Progenitor cell of endocrine pancreas (in vitro differentiated cells): ENCODE measurements at regions not wholly inside any gene's neighbourhood (a gene's known extent, or its start where the extent isn't known, plus 50 kb on each side); places are given as distances from the start of the nearest gene placed in this dataset.

Source experiments
- DNase-seq: peaks from one replicate; pipeline ENCODE4 v3.0.0; 2021; ENCODE audit warnings: low spot score; ENCODE audit not compliant: unreplicated experiment
- H3K27ac Mint-ChIP-seq: 2 replicates; pipeline ENCODE4 v1.8.0; 2021; ENCODE audit warnings: mild to moderate bottlenecking, moderate library complexity, mixed read lengths
- H3K27me3 Mint-ChIP-seq: 2 replicates; pipeline ENCODE4 v1.8.0; 2021; ENCODE audit warnings: mixed read lengths
- H3K36me3 Mint-ChIP-seq: 2 replicates; pipeline ENCODE4 v1.8.0; 2022; ENCODE audit warnings: mixed read lengths; ENCODE audit not compliant: insufficient read depth
- H3K4me1 Mint-ChIP-seq: 2 replicates; pipeline ENCODE4 v1.8.0; 2021; ENCODE audit warnings: low read depth, mixed read lengths
- H3K4me3 Mint-ChIP-seq: 2 replicates; pipeline ENCODE4 v1.8.0; 2021; ENCODE audit warnings: low read depth, mild to moderate bottlenecking, moderate library complexity, mixed read lengths
- H3K9me3 Mint-ChIP-seq: 2 replicates; pipeline ENCODE4 v1.8.0; 2021; ENCODE audit warnings: low read depth, mixed read lengths
- TF ChIP-seq, protein P1 (sequence below): fragments of 200-600 bp; sonication (generic); IDR thresholded peaks from one replicate; pipeline ENCODE4 v1.5.0; 2021; ENCODE audit warnings: antibody characterized with exemption, mild to moderate bottlenecking; ENCODE audit not compliant: unreplicated experiment

DNA sequence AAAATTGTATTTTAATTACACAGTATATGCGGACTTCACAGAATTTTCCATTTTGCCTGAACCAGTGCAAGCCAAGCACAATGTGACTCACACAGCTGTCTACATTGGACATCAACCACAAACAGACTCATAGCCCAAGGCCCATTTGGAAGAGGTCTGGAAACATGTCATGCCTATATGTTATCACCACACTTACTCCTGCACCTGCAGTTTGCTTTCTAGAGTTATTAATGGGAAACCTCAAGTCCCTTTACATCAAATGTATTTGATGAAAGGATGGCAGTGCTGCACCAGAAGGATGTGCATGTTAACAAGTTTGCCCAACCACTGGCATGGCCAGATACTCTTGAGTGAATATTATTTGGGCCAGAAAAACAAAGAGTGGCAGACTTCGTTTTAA is 548.9 kb upstream of the CDH2 start:
- Mint-ChIP-seq H3K27ac (no peak overlapping the region), H3K4me3 (no peak overlapping the region), H3K36me3 (no peaks in the 10 kb centered on the region), H3K27me3 (no peaks in the 10 kb centered on the region), H3K4me1 (no peaks in the 10 kb centered on the region), H3K9me3 (no peaks in the 10 kb centered on the region)
- no peak for DNase-seq
- TF ChIP-seq, protein P1, sequence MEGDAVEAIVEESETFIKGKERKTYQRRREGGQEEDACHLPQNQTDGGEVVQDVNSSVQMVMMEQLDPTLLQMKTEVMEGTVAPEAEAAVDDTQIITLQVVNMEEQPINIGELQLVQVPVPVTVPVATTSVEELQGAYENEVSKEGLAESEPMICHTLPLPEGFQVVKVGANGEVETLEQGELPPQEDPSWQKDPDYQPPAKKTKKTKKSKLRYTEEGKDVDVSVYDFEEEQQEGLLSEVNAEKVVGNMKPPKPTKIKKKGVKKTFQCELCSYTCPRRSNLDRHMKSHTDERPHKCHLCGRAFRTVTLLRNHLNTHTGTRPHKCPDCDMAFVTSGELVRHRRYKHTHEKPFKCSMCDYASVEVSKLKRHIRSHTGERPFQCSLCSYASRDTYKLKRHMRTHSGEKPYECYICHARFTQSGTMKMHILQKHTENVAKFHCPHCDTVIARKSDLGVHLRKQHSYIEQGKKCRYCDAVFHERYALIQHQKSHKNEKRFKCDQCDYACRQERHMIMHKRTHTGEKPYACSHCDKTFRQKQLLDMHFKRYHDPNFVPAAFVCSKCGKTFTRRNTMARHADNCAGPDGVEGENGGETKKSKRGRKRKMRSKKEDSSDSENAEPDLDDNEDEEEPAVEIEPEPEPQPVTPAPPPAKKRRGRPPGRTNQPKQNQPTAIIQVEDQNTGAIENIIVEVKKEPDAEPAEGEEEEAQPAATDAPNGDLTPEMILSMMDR = no peak

DNA sequence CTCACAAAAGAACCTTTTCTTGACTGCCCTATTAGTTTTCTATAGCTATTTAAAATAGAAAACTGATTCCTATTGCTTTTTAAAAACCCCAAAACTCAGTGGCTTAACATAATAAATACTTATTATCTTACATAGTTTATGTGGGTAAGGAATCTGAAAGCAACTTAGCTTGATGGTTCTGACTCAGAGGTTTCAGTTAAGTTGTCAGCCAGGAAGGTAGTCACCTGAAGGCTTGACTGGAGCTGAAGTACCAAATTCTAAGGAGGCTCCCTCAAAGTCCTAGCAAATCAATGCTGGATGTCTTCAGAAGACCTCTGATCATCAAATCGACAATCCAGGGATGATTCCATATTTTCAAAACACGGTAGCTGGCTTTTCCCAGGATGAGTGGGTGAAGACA is 546.6 kb upstream of the CDH2 start:
- H3K36me3 Mint-ChIP-seq = no peaks in the 10 kb centered on the region
- H3K27me3 Mint-ChIP-seq = no peaks in the 10 kb centered on the region
- no peak overlapping the region for H3K27ac Mint-ChIP-seq
- H3K9me3 Mint-ChIP-seq = no peaks in the 10 kb centered on the region
- H3K4me3 Mint-ChIP-seq = no peak overlapping the region
- no peaks in the 10 kb centered on the region for H3K4me1 Mint-ChIP-seq
- DNase-seq = no peak
- TF ChIP-seq, protein P1 = no peak

DNA sequence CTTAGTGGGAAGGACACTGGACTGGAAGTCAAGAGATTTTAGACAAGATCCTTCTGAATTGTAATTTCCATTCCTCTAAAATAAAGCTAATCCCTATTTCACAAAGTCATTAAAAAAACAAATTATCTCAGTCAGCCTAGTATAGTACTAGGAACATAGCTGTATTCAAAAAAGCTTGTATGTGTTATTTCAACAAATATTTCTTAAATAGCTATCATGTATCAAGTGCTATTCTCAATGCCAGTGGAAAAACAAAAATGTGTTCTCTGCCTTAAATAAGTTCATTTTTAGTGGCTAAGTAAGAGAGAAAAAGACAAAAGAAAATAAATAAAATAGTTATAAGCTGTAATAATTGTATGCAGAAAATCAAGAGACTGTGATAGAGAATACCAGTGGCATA is 541.8 kb upstream of the CDH2 start:
- Mint-ChIP-seq H3K27ac (no peak overlapping the region), H3K36me3 (no peaks in the 10 kb centered on the region)
- TF ChIP-seq, protein P1 = no peak

DNA sequence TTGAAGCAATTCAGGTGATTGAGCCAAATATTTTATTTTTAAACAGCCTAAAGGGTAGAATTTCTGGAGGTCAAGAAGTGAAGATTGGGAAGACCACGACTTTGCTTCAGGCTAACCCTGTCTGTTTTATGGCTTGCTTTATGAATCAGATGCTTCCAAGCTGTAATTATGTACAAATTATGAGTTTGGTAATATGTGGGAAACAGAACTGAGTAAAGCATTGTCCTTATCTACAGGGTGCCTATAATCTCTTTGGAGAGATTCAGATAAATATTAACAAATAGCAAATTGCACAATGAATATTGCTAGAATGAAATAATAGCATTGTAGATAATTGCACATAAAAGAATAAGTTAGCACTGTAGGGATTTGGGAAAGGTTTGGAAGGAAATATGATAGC is 539.4 kb upstream of the CDH2 start:
- Mint-ChIP-seq H3K9me3 (peaks cover 9% of the 10 kb centered on the region), H3K4me3 (no peak overlapping the region), H3K4me1 (no peaks in the 10 kb centered on the region), H3K27ac (no peak overlapping the region), H3K36me3 (no peaks in the 10 kb centered on the region), H3K27me3 (no peaks in the 10 kb centered on the region)
- no peak for DNase-seq
- TF ChIP-seq, protein P1 = no peak

More for the DNA sequence above, 541.8 kb upstream of the CDH2 start:
- Mint-ChIP-seq H3K9me3 (peaks cover 9% of the 10 kb centered on the region), H3K4me1 (no peaks in the 10 kb centered on the region), H3K4me3 (no peak overlapping the region), H3K27me3 (no peaks in the 10 kb centered on the region)
- DNase-seq = no peak

DNA sequence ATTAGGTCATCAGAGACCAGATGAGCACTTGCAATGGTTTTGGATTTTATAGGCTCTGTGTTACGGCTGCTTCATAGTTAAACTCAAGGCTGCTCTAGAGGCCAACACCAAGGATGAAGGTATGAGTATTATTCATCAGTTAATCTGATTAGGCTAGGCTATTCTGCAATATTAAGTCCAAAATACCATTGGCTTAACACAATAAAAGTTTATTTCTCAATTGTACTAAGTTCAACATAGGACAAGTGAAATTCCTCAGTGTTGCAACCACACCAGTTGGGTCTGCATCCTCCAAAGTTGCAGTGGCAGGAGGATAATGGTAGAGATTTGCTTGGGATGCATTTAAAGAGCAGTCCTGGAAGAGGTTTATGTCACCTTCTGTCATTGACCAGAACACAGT is 538.3 kb upstream of the CDH2 start:
- Mint-ChIP-seq H3K36me3 (no peaks in the 10 kb centered on the region), H3K4me3 (no peak overlapping the region), H3K27ac (no peak overlapping the region), H3K9me3 (peaks cover 9% of the 10 kb centered on the region), H3K27me3 (no peaks in the 10 kb centered on the region), H3K4me1 (no peaks in the 10 kb centered on the region)
- no peak for DNase-seq
- TF ChIP-seq, protein P1 = no peak
